Colon (tissue), 2 donors: ENCODE measurements at regions not wholly inside any gene's neighbourhood (a gene's known extent, or its start where the extent isn't known, plus 50 kb on each side); places are given as distances from the start of the nearest gene placed in this dataset.

Source experiments
- FAIRE-seq: peaks from 2 replicates; lab custom pipeline; 2012; peaks lifted over from hg19 to GRCh38; lab: Jason Lieb, UNC
- donor health status: control.
- donor health status: control.

DNA sequence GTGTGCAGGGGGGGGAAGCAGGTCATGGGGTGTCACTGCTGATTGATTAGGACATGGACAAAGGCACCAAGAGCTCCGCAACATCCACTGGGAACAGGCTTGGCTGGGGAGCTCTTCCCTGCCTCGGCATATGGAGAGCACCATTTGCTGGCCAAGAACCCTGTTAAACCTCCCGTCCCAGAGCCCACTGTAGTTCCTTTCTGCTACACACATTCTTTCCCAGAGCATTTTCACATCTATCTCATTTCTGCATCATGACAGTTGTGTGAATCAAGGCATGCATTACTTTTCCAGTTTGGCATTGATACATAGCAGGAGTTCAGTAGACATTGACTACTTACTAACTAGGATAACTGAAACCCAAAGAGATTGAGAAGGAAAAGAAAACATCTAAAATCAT lies 333.4 kb upstream of the B3GAT1 start:
- no peak for FAIRE-seq

DNA sequence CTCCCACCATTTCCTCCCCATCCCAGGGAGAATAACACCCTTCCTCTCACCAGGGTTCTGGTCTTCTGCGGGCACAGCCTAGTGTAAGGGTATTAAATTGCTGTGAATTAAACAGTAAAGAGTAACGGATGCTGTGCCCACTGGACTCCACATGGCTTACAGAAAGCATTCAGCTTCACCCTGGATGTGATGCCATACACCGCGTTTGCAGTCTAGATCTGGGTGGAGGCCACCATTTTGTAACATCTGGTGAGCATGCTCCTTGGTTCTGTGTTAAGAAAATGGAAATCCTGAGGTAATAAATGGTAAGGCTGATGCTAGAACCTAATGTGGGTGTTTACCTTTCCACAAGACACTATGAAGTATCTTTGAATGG lies 331.8 kb upstream of the B3GAT1 start:
- no peak for FAIRE-seq

DNA sequence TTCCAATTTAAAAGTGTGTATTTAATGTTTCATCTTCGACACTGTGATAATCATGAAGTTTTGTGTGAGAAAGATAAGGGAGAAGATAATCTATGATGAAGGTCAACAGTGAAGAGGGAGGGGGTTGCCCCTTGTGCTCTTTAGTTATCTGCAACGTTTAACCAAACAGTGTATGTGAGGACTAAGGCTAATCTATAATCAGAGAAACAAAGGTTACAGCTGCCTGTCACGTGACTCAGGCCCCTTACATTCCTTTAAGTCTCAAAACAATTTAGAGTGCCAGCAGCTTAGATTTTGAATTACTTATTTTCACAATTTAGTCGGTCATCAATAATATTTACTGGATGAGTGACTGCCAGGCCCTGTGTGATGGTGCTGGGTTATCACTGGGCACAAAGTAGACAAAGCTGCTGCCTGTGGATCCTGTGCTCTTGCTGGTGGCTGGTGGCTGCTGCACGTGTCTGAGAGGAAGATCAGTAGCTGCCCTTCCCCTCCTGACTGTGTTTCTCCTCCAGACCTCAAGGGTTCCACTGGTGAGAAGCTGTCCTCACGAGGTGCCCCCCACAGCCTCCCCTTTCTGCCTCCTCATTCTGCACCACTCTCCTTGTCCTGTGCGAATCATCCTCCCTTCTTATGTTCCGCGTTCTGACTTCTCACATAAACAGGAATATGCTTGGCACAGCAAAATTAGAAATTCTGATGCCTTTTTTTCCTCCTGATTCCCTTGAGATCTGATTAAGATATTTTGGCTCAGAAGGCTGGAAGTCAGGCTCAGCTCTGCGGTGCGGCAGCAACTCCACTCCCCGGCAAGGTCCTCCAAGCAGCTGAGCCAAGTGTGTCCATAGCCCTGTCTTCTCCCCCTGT lies 331.1 kb upstream of the B3GAT1 start:
- no peak for FAIRE-seq

DNA sequence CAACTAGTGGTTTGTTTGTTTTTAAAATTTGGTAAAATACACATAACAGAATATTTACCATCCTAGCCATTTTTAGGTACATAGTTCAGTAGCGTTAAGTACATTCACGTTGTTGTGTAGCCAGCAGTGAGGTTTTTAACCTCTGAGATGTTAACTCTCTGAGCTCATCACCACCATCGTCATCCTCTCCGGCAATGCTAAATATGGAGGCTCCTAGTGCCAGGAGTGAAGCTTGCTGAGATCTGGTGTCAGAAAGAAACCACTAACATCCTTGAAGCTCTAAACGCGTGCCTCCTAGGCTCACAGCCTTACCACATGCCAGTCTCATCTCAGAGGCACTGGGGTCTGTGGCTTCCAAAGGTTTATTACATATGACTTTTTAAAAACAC lies 330.2 kb upstream of the B3GAT1 start:
- FAIRE-seq = no peak

DNA sequence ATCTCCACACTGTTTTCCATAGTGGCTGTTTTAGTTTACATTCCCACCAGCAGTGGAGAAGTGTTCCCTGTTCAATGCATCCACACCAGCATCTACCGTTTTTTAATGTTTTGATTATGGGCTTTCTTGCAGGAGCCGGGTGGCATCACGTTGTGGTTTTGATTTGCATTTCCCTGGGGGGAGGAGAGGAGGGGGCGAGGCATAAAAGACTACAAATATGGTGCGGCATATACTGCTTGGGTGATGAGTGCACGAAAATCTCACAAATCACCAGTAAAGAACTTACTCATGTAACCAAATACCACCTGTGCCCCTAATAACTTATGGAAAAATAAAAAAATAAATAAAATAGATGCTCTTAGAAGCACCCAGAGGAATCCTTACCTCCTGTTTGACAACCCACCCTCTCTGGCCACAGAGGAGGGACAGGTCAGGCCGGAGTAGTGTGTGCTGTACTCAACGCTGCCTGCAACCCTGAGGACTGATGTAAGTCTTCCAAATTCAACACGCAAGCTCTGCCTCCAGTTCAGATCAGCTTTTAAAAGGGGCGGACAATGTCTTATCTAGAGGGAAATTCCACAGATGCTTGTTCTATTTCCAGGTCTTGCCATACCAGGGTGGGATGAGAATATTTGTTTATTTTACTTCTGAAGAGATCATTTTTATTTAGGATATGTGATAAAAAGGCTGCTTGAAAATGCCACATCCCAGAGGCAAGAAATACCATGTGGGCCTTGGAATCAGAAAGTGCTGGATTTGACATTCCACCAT lies 329.6 kb upstream of the B3GAT1 start:
- no peak for FAIRE-seq

DNA sequence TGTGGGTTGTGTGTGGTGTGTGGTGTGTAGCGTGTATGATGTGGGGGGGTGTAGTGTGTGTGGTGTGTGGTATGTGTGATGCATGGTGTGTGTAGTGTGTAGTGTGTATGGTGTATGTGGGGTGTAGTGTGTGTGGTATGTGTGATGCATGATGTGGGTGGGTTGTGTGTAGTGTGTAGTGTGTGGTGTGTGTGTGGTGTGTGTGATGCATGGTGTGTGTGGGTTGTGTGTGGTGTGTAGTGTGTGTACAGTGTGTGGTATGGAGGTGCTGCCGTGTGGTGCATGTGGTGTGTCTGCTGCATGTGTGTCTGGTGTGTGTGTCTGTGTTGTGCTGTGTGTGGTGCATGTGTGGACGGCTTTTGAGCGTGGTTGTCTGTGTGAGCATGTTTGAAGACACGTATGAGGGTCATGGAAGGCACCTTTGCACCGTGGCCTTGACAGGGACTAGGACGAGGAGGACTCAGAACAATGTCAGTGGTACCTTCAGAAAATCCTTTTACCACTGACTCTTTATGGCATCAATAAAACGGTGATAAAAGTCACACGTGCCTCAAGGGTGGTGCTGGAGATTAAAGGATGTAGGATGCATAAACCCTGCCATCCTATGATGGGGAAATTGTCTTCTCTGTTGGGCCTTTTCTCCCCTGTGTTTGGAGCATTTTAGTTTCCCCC lies 328.7 kb upstream of the B3GAT1 start:
- FAIRE-seq = no peak

DNA sequence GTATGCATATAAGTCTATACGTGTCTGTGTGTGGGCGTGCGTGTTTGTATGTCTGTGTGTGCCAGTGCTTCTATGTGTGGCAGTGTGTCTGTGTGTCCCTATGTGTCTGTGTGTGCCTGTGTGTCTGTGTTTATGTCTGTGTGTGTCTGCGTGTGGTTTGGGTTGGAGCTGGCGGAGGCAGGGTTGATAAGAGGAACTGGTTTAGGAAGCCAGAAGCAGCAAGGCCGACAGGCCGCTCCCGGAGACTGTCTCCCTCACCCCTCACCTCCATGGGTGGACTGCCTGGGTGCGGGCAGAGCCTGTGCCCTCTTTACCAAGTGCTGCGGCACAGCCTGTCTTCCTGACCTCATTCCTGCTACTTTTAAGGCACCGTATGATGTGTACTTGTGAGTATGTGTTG lies 327.1 kb upstream of the B3GAT1 start:
- no peak for FAIRE-seq

DNA sequence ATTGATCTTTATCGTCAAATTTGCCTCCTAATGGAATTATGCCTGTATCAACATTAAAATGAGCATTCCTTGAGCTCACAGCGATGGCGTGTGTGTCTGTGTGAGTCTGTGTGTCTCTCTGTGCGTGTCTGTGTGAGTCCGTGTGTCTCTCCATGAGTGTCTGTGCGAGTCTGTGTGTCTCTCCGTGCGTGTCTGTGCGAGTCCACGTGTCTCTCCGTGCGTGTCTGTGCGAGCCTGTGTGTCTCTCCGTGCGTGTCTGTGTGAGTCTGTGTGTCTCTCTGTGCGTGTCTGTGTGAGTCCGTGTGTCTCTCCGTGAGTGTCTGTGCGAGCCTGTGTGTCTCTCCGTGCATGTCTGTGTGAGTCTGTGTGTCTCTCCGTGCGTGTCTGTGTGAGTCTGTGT lies 326.5 kb upstream of the B3GAT1 start:
- no peak for FAIRE-seq

DNA sequence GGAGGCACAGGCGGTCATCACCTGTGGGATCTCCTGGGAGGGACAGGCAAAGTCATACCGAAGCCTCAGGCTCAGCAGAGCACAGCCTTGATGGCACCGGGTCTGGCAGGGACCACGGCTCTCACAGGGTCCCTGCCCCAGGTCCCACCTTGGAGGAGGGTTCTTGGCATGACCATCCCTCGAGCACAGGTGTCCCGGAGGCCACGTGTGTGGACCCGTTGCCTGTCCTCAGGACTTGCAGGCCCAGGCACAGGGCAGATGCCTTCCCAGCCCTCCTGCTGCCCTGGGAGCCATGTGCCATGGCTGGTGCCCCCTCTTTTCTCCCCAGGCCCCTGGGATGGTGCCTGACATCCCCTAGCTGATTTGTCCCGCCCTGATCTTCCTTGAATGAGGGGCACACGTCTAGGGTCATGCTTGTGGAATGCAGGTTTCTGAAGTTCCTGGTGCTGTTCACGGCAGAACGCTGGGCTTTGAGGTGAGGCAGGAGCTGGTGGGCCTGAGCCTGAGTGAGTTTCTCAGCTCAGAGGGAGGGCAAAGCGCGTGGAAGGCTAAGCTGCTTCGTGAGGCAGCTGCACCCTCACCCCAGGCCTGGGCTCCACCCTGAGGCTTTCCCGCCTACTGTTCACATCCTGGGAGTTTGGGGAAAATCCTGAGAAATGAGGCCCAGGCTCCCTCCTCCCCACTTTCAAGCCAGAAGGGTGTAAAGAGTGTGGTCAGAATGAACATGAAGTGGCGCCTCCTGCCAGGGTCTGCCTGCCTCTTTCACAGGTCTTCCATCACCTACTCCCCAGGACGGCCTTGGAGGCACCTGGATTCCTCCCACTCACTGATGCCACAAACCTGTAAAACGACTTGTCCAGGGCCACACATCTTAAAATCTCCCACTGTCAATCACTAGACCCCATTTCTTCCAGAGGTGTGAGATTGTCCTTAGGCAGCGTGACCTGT lies 325.8 kb upstream of the B3GAT1 start:
- FAIRE-seq = no peak

DNA sequence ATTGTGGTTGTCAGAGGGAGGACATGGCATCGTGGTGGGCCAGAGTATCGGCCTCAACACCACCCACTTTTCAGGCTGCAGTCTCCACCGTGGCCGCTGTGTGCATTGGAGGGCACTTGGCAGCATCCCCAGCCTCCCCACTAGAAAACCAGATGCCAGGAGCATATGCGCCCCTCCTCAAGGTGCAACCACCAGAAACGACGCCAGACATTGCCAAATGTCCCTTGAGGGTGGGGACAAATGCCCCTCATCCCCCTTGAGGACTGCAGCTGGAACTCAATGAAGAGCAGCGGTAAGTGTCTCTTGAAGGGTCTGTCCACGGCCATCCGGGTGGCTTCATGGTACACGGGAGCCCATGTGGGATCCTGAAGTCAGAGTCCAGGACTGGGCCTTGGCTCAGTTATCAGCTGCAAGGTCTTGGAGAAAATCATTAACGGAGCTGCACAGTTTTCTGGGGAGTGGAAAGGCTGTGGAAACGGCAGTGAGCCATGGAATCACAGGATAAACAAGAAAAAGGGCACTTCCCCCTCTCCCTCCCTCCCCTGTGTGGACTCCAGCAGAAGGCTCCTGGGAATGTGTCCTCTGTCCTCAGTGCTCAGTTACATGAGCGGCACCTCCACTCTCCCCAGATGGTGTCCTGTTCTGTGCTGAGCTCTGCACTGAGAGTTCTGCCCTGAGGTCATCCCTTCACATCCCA lies 324.4 kb upstream of the B3GAT1 start:
- no peak for FAIRE-seq

DNA sequence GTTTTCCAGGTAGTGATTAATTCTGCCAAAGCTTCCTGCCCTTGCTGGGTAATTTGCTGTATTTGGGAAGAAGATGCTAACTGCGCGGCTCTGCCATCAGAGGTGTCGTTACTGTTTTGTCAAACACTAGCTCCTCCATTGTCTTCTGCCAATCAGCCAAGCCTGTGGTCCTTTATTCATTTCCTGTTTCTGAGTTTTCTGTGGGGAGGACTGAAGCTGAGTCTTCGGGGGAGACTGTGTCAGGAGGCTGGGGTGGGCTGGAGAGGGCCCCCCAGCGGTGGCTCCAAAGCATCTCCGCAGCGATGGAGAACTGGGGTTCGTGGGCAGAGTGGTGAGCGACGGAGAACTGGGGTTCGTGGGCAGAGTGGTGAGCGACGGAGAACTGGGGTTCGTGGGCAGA lies 322.9 kb upstream of the B3GAT1 start:
- no peak for FAIRE-seq

DNA sequence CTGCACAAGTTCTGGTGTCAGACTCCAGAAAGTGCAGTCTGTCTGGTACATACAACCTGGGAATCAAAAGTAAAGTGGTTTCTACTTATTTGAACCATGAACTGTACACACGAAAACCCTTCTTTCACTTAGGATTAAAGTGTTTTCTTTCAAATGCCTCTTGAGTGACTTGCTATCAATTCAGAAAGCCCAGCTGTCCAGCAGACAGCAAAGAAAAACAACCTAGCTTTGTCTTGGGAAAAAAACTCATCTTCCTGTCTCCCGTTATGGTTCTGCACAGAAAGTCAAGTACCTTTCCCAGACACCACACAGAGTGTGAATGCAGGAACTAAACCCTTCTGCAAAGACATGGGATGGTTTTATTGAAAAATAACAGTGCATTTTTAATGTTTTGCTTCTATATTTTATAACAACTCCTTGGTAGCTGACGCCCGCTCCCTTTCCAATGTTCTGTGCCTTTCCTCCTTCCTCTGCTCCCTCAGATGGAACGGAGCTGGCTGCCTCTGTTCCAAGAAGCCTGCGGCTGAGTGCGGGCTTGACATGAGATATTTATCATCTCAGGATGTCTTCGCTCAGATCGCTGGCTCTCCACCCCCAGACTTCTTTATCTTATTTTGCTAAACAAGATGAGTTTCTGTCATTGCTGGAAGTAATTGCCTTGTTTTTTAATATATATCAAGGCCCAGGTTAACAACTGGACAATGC lies 322.3 kb upstream of the B3GAT1 start:
- FAIRE-seq = no peak

DNA sequence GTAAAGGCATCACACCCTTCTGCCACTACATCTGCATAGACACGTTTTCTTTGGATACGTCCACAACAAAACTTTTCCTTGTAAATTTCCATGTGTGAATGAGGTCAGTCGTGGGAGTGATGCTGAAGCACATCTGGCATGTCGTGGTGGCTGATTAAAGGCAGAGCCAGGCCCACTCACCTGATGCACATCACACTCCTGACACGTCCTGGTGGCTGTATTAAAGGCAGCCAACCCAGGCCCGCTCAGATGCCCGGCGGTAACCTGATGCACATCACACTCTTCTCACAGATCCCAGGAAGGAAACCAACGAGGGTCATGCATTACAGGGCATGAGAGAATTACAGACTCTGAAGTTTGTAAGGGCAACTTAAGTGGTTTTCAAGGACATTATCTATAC lies 321.6 kb upstream of the B3GAT1 start:
- no peak for FAIRE-seq

DNA sequence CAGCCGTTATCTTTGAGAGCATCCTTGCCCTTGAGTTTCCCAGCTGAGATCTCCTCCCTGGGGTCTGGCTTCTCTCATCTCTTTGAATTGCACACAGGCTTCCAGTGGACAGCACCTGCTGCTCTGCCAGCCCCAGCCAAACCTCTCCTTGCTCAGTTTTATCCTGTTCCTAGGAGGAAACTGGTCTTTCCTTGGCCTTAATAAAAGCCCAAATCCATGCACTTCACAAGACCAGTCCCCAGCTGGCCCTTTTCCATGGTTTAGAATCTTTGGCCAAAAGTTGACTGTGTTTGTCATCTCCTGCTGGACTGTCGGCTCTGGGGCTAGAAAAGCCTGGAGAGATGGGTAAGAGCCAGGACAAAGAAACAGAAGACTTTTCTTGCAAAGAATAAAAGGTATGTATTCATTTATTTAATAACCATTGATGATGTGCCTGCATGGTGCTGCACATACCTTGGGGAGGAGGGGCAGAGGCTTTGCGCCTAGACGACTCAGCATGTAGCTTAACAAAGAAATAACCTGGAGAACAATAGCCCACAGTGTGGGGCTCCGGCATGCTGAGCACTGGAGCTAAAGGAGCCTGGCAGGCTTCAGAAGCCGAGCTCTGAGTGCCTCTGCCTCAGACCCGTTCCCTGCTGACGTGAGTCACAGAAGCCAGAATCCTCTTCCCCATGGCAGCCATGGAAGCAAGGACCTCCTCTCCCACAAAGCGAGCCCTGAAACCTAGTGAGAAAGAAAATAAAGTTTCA lies 319.3 kb upstream of the B3GAT1 start:
- FAIRE-seq = no peak

DNA sequence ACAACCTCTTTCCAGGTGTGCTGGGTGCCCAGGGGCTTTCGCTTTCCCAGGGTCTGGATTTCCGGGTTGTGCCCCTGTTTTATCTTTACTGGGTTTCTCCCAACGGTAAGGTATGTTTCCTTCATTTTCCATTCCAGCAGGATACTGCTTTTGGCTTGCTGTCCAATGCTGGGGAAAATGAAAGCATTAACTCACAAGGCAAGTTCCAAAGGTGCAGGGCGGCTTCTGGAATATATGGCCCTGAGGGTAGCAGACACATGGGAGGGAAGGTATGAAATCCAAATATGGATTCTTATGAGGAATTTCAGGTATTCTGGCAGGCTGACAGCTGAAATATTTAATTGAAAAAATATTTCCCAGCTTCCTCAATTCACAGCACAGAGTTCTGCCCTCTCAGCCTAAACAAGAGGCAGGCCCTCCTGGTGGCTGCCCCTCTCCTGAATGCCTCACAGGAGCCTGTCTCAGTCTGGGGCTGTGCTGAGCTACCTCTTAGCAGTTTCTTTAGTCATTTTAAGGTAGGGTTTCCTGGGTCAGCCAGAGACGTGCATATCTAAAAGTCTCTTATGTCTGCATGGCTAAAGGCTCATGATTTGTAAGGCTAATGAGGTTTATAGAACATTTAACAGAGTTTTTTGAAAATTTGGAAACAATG lies 318.6 kb upstream of the B3GAT1 start:
- FAIRE-seq = no peak

DNA sequence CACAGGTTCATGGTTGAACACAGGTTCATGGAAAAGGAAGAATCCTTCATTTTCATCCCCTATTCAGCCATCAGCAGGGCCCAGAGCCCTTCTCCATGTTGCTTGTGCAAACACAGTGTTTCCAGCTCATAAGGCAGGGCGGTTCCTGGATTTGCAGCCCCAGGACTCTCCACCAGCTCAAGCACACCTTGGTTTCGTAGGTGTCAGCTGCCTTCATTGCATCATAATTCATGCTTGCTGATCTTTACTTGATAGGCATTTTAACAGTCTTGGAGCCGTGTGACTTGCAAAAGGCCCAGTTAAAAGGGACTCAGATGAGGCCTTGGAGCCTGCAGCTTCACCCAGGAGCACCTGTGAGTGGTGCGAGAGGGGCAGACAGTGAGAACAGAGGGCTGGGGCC lies 318.1 kb upstream of the B3GAT1 start:
- FAIRE-seq = no peak

DNA sequence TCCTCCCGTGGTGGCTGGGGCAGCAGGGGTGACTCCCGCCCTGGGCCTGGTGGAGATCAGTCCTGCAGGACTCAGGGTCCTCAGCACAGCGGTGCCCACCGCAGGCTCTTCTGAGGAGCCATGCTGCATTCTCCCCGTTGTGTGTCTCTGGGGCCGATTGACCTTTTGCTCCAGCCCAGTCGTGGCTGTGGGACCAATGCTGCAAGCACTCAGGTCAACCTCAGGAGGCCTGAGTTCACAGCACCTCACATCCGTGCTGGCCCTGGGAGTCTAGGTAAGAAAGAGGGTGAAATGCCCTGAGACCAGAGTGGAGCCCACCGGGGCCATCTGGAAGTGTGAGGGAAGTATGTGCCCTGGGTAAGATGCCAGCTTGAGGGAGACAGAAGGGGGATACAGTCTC lies 316.1 kb upstream of the B3GAT1 start:
- FAIRE-seq = no peak

DNA sequence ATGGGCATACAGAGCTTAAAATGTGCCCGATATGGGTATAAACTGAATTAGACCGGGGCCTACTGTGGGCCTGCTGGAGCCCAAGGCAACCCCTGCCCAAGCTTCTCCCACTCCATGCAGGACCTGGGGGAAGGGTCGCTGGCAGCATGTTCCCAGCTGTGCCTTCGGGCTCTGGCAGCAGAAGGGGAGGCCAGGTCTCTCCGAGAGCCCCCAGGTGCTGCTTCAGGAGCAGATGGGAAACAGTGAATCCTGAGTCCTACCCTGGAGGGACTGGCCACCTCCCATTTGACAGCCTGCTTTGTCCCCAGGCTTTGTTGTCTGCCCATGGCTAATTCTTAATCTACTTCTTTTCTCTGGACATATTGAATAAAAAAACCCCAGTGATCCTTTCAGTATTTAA lies 315.6 kb upstream of the B3GAT1 start:
- FAIRE-seq = no peak

DNA sequence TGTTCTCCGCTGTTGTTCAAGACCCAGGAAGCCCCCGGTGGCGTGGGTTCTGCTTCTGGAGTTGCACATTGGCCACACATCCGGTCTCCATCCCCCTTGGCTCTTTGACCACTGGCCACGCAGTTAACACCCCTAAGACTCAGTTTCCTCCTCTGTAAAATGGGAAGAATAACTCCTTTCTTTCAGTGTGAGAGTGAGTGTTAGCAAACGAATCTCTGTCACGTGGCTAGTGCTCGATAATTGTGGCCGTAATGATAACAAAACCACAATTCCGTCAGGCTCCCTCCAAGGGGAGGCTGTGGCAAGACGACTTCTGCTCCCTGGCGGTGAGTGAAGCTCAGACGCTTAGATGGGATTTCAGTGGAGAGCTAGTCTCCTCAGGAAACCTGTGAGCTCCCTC lies 315.2 kb upstream of the B3GAT1 start:
- no peak for FAIRE-seq
